Upper lobe of left lung (tissue), 4 donors: ENCODE measurements at regions not wholly inside any gene's neighbourhood (a gene's known extent, or its start where the extent isn't known, plus 50 kb on each side); places are given as distances from the start of the nearest gene placed in this dataset.

ENCODE experiments used
- CTCF ChIP-seq, 6 experiments: fragments of 450-650 bp in 4 of 6; fragments of 200-600 bp in 2 of 6; sonication (generic) in 2 of 6; IDR thresholded peaks; one replicate each; pipeline ENCODE4 v1.5.1; 2016 to 2019; ENCODE audit warnings: antibody characterized with exemption in 6 of 6
- POLR2A ChIP-seq, 4 donors: fragments of 450-650 bp; IDR thresholded peaks; one replicate each; pipeline ENCODE4 v1.5.1; 2016 to 2017; ENCODE audit warnings: antibody characterized with exemption in 4 of 4, mild to moderate bottlenecking in 2 of 4

GRCh38 chr6:115677198-115677597 lies 383.5 kb downstream of the FRK start:
- TF ChIP-seq CTCF (IDR thresholded peaks at IDR 0.05) (no peak), POLR2A (IDR thresholded peaks at IDR 0.05) (no peak)
